Endodermal cell (in vitro differentiated cells): ENCODE measurements at regions not wholly inside any gene's neighbourhood (a gene's known extent, or its start where the extent isn't known, plus 50 kb on each side); places are given as distances from the start of the nearest gene placed in this dataset.

ENCODE experiments used
- DNase-seq: peaks from one replicate; pipeline ENCODE4 v3.0.0-alpha.2; 2017
- H3K27ac ChIP-seq: 2 replicates; pipeline ENCODE4 v1.5.1; 2013; ENCODE audit warnings: mild to moderate bottlenecking, low read depth, low read length, moderate library complexity
- H3K27me3 ChIP-seq: 2 replicates; pipeline ENCODE4 v1.6.1; 2013; ENCODE audit warnings: mild to moderate bottlenecking, low read length, moderate library complexity; ENCODE audit not compliant: insufficient read depth, control insufficient read depth, poor library complexity, severe bottlenecking
- H3K36me3 ChIP-seq: 2 replicates; pipeline ENCODE4 v1.7.0; 2013; ENCODE audit warnings: mild to moderate bottlenecking, low read length, moderate library complexity; ENCODE audit not compliant: control insufficient read depth, insufficient read depth
- H3K4me1 ChIP-seq: one replicate; pipeline ENCODE4 v1.7.0; 2013; ENCODE audit warnings: low read length; ENCODE audit not compliant: control insufficient read depth, insufficient read depth
- H3K4me3 ChIP-seq: 2 replicates; pipeline ENCODE4 v1.5.1; 2013; ENCODE audit warnings: mild to moderate bottlenecking, low read length, moderate library complexity
- H3K9ac ChIP-seq: 2 replicates; pipeline ENCODE4 v1.6.1; 2013; ENCODE audit warnings: mild to moderate bottlenecking, low read length, moderate library complexity; ENCODE audit not compliant: poor library complexity, severe bottlenecking; ENCODE audit errors: extremely low read depth
- H3K9me3 ChIP-seq: 2 replicates; pipeline ENCODE4 v1.6.1; 2013; ENCODE audit warnings: mild to moderate bottlenecking, low read length, moderate library complexity; ENCODE audit not compliant: control insufficient read depth
- H3K27ac Mint-ChIP-seq: 2 replicates; pipeline ENCODE4 v1.8.0; 2020; ENCODE audit warnings: mixed read lengths
- H3K27me3 Mint-ChIP-seq: 2 replicates; pipeline ENCODE4 v1.8.0; 2021; ENCODE audit warnings: mild to moderate bottlenecking, mixed read lengths; ENCODE audit not compliant: insufficient read depth
- H3K36me3 Mint-ChIP-seq: 2 replicates; pipeline ENCODE4 v1.8.0; 2020; ENCODE audit warnings: low read depth, mixed read lengths
- H3K4me1 Mint-ChIP-seq: 2 replicates; pipeline ENCODE4 v1.8.0; 2020; ENCODE audit warnings: mixed read lengths
- H3K4me3 Mint-ChIP-seq: 2 replicates; pipeline ENCODE4 v1.8.0; 2020; ENCODE audit warnings: mild to moderate bottlenecking, moderate library complexity, mixed read lengths
- H3K9me3 Mint-ChIP-seq: 2 replicates; pipeline ENCODE4 v1.8.0; 2020; ENCODE audit warnings: mild to moderate bottlenecking, mixed read lengths
- CTCF ChIP-seq: fragments of 200-600 bp; sonication (generic); conservative IDR thresholded peaks from 2 replicates; pipeline ENCODE4 v1.5.0; 2021; ENCODE audit warnings: antibody characterized with exemption, mild to moderate bottlenecking
- WGBS, 2 experiments: methylation state at CpG; one replicate each; pipeline versions ENCODE4 v1.1.5 to v1.1.7; 2013; ENCODE audit warnings: missing lambda C conversion rate in 2 of 2, mixed read lengths in 1 of 2; ENCODE audit not compliant: insufficient coverage in 1 of 2, insufficient read length in 1 of 2; 5-methylcytosine and 5-hydroxymethylcytosine counted together

- H3K27ac Mint-ChIP-seq, result no peak overlapping the region
- no peaks in the 10 kb centered on the region for H3K36me3 ChIP-seq
- no peak for DNase-seq
Measured at GRCh38 chr2:70354264-70354949, 52.5 kb upstream of the FAM136A start.

More at GRCh38 chr2:70354264-70354949, 52.5 kb upstream of the FAM136A start:
- no peak for TF ChIP-seq CTCF
- Mint-ChIP-seq H3K36me3 (no peaks in the 10 kb centered on the region), H3K9me3 (no peaks in the 10 kb centered on the region), H3K27me3 (no peaks in the 10 kb centered on the region), H3K4me3 (no peak overlapping the region), H3K4me1 (no peaks in the 10 kb centered on the region)
- no peak overlapping the region for H3K9ac ChIP-seq
- H3K9me3 ChIP-seq, result no peaks in the 10 kb centered on the region
- H3K27me3 ChIP-seq, result no peaks in the 10 kb centered on the region
- H3K4me3 ChIP-seq, result no peak overlapping the region
- H3K27ac ChIP-seq, result no peak overlapping the region
- H3K4me1 ChIP-seq, result no peaks in the 10 kb centered on the region
- WGBS, 2 experiments, result 98 to 100% methylated on average over 2 of the region's 2 CpGs
